Spleen (tissue), 11 donors: ENCODE measurements at regions not wholly inside any gene's neighbourhood (a gene's known extent, or its start where the extent isn't known, plus 50 kb on each side); places are given as distances from the start of the nearest gene placed in this dataset.

Experiments
- DNase-seq: peaks from one replicate; pipeline ENCODE4 v3.0.0-alpha.2; 2020
- H3K27ac ChIP-seq, 8 donors: fragments of 200-600 bp; sonication (generic) in 7 of 8; 1 replicate in 4 of 8; 2 replicates in 4 of 8; pipeline versions ENCODE4 v1.5.0 to v1.8.0; 2016 to 2021; ENCODE audit warnings: inconsistent platforms in 4 of 8, mild to moderate bottlenecking in 4 of 8, moderate library complexity in 1 of 8
- H3K27me3 ChIP-seq, 7 donors: fragments of 200-600 bp; sonication (generic) in 6 of 7; replicated peaks in 1 of 7; 1 replicate in 4 of 7; 2 replicates in 3 of 7; pipeline versions ENCODE4 v1.5.0 to v1.8.0; 2016 to 2021; ENCODE audit warnings: inconsistent platforms in 3 of 7, mild to moderate bottlenecking in 1 of 7
- H3K36me3 ChIP-seq, 6 donors: fragments of 200-600 bp; sonication (generic) in 5 of 6; 1 replicate in 4 of 6; 2 replicates in 2 of 6; pipeline versions ENCODE4 v1.5.0 to v1.8.0; 2016 to 2021; ENCODE audit warnings: inconsistent platforms in 2 of 6
- H3K4me1 ChIP-seq, 6 donors: fragments of 200-600 bp; sonication (generic) in 5 of 6; 1 replicate in 3 of 6; 2 replicates in 3 of 6; pipeline versions ENCODE4 v1.5.0 to v1.8.0; 2016 to 2021; ENCODE audit warnings: inconsistent platforms in 3 of 6
- H3K4me3 ChIP-seq, 8 donors: fragments of 200-600 bp; sonication (generic) in 7 of 8; 1 replicate in 4 of 8; 2 replicates in 4 of 8; pipeline versions ENCODE4 v1.5.0 to v1.8.0; 2016 to 2021; ENCODE audit warnings: inconsistent platforms in 4 of 8, mild to moderate bottlenecking in 4 of 8, moderate library complexity in 2 of 8
- H3K9me3 ChIP-seq, 8 donors: fragments of 200-600 bp; sonication (generic) in 7 of 8; 1 replicate in 4 of 8; 2 replicates in 4 of 8; pipeline versions ENCODE4 v1.5.0 to v1.8.0; 2016 to 2021; ENCODE audit warnings: inconsistent platforms in 4 of 8
- CTCF ChIP-seq, 11 experiments: fragments of 200-600 bp in 7 of 11; fragments of 450-650 bp in 4 of 11; sonication (generic) in 4 of 11; IDR thresholded peaks in 8 of 11; conservative IDR thresholded peaks in 3 of 11; 1 replicate in 7 of 11; 2 replicates in 4 of 11; pipeline versions ENCODE4 v1.4.0 to v1.8.0; 2016 to 2021; ENCODE audit warnings: antibody characterized with exemption in 11 of 11, inconsistent platforms in 4 of 11, mild to moderate bottlenecking in 1 of 11
- POLR2A ChIP-seq, 3 donors: fragments of 450-650 bp; IDR thresholded peaks; one replicate each; pipeline ENCODE4 v1.5.1; 2017; ENCODE audit warnings: antibody characterized with exemption in 3 of 3, mild to moderate bottlenecking in 1 of 3
- POLR2AphosphoS5 ChIP-seq, 3 donors: sonication (generic); formaldehyde crosslinking; IDR thresholded peaks; one replicate each; pipeline ENCODE4 v1.5.1; 2017; ENCODE audit warnings: antibody characterized with exemption in 3 of 3
- WGBS, 5 donors: extraction: QIAGEN DNeasy Blood & Tissue Kit in 3 of 5; methylation state at CpG; one replicate each; pipeline versions ENCODE4 v1.1.5 to v1.1.7; 2013 to 2018; 5-methylcytosine and 5-hydroxymethylcytosine counted together
- intact Hi-C: fragments of 100-400 bp; cut with DNase I; formaldehyde crosslinking; loops from one replicate; pipeline ENCODE4 v1.15.0; 2023; ENCODE audit warnings: low total_unique reads
- donor health status: healthy with polysubstance abuse.
- donor health status: DM: no; HTN: no; CAD: no; lungs with moderate emphysema.
- donor health status: DM: no; HTN: no; CAD: no.
- donor health status: Bipolar disorder and iron deficiency.
- donor health status: healthy.
- donor health status: DM: no; HTN: no; CAD: no.
- donor health status: DM: yes; HTN: yes; CAD: no.

GRCh38 chr2:65647249-65647842, 214.9 kb upstream of the SPRED2 start:
- intact Hi-C loops: no loop called here
- no peak for TF ChIP-seq CTCF (IDR thresholded peaks at IDR 0.05 in 8 of 11, conservative IDR thresholded peaks at IDR 0.05 in 3 of 11)
- no peak for TF ChIP-seq POLR2A (IDR thresholded peaks at IDR 0.05)
- TF ChIP-seq POLR2AphosphoS5 (IDR thresholded peaks at IDR 0.05): no peak
- Histone ChIP-seq H3K27ac (no peak overlapping the region), H3K4me3 (no peak overlapping the region), H3K36me3 (no peaks in the 10 kb centered on the region), H3K9me3 (no peaks in the 10 kb centered on the region), H3K27me3 (no peaks in the 10 kb centered on the region), H3K4me1 (no peaks in the 10 kb centered on the region)
- DNase-seq: no peak
- 46 to 82% (median 74%) methylated on average over 1 of the region's 1 CpG for WGBS, 5 donors

GRCh38 chr2:65640793-65641103, 208.3 kb upstream of the SPRED2 start:
- Histone ChIP-seq H3K4me3 (peak overlapping the region in 1 of 8 donors; percentile 44), H3K27me3 (peaks cover 0 to 22% (median 0%) of the 10 kb centered on the region in 7 donors), H3K27ac (no peak overlapping the region), H3K9me3 (no peaks in the 10 kb centered on the region), H3K36me3 (no peaks in the 10 kb centered on the region), H3K4me1 (peaks cover 0 to 6% (median 2%) of the 10 kb centered on the region in 6 donors)
- WGBS, 5 donors: 87 to 94% (median 89%) methylated on average over 8 of the region's 8 CpGs
- no peak for DNase-seq
- peak in 2 of 11 experiments; percentile 0 to 2 for TF ChIP-seq CTCF (IDR thresholded peaks at IDR 0.05 in 8 of 11, conservative IDR thresholded peaks at IDR 0.05 in 3 of 11)
- TF ChIP-seq POLR2A (IDR thresholded peaks at IDR 0.05): no peak
- intact Hi-C loops: no loop called here

- Histone ChIP-seq H3K9me3 (no peaks in the 10 kb centered on the region), H3K4me3 (no peak overlapping the region), H3K27me3 (peaks cover 0 to 22% (median 0%) of the 10 kb centered on the region in 7 donors), H3K4me1 (peaks cover 0 to 6% (median 2%) of the 10 kb centered on the region in 6 donors), H3K36me3 (no peaks in the 10 kb centered on the region), H3K27ac (no peak overlapping the region)
- 70 to 81% (median 76%) methylated on average over 6 of the region's 6 CpGs for WGBS, 5 donors
- intact Hi-C loops: no loop called here
- no peak for DNase-seq
- TF ChIP-seq POLR2A (IDR thresholded peaks at IDR 0.05) (no peak), POLR2AphosphoS5 (IDR thresholded peaks at IDR 0.05) (no peak), CTCF (IDR thresholded peaks at IDR 0.05 in 8 of 11, conservative IDR thresholded peaks at IDR 0.05 in 3 of 11) (no peak)
Measured at GRCh38 chr2:65639156-65639864, 206.9 kb upstream of the SPRED2 start.

GRCh38 chr2:65638443-65638842, 206.0 kb upstream of the SPRED2 start:
- H3K9me3 ChIP-seq: no peaks in the 10 kb centered on the region
- H3K4me1 ChIP-seq: peaks cover 0 to 6% (median 2%) of the 10 kb centered on the region in 6 donors
- H3K27me3 ChIP-seq: peaks cover 0 to 28% (median 0%) of the 10 kb centered on the region in 7 donors
- no peak overlapping the region for H3K27ac ChIP-seq
- TF ChIP-seq POLR2A (IDR thresholded peaks at IDR 0.05) (no peak), CTCF (IDR thresholded peaks at IDR 0.05 in 8 of 11, conservative IDR thresholded peaks at IDR 0.05 in 3 of 11) (no peak), POLR2AphosphoS5 (IDR thresholded peaks at IDR 0.05) (no peak)
- H3K4me3 ChIP-seq: no peak overlapping the region
- DNase-seq: no peak
- intact Hi-C loops: no loop called here
- H3K36me3 ChIP-seq: no peaks in the 10 kb centered on the region
